Prostate gland (tissue), 2 donors: ENCODE measurements at regions not wholly inside any gene's neighbourhood (a gene's known extent, or its start where the extent isn't known, plus 50 kb on each side); places are given as distances from the start of the nearest gene placed in this dataset.

Source experiments
- DNase-seq: peaks from one replicate; pipeline ENCODE4 v3.0.0-alpha.2; 2019; ENCODE audit warnings: low spot score
- H3K27ac ChIP-seq, 2 donors: fragments of 200-600 bp; sonication (generic); 2 replicates each; pipeline ENCODE4 v1.5.1; 2017 to 2019
- H3K27me3 ChIP-seq: fragments of 200-600 bp; sonication (generic); replicated peaks from 2 replicates; pipeline ENCODE4 v1.5.1; 2019; ENCODE audit not compliant: insufficient read depth
- H3K36me3 ChIP-seq, 2 donors: fragments of 200-600 bp; sonication (generic); 1 replicate in 1 of 2; 2 replicates in 1 of 2; pipeline versions ENCODE4 v1.5.1 to v1.8.1; 2017 to 2019
- H3K4me1 ChIP-seq: fragments of 200-600 bp; sonication (generic); replicated peaks from 2 replicates; pipeline ENCODE4 v1.5.1; 2019
- H3K4me3 ChIP-seq, 2 donors: fragments of 200-600 bp; sonication (generic); 2 replicates each; pipeline ENCODE4 v1.5.1; 2017 to 2019
- H3K9me3 ChIP-seq: fragments of 200-600 bp; sonication (generic); 2 replicates; pipeline ENCODE4 v1.5.1; 2017
- POLR2A ChIP-seq: fragments of 450-650 bp; IDR thresholded peaks from one replicate; pipeline ENCODE4 v1.6.1; 2016; ENCODE audit warnings: antibody characterized with exemption, mild to moderate bottlenecking
- POLR2AphosphoS5 ChIP-seq: sonication (generic); formaldehyde crosslinking; IDR thresholded peaks from one replicate; pipeline ENCODE4 v1.6.1; 2017; ENCODE audit warnings: antibody characterized with exemption
- WGBS: methylation state at CpG from one replicate; pipeline ENCODE4 v1.1.5; 2018; 5-methylcytosine and 5-hydroxymethylcytosine counted together
- intact Hi-C: fragments of 100-400 bp; cut with DNase I; formaldehyde crosslinking; loops from one replicate; pipeline ENCODE4 v1.14.2; 2022
- TF ChIP-seq, protein P1 (sequence below), 4 experiments: fragments of 200-600 bp in 2 of 4; fragments of 450-650 bp in 2 of 4; sonication (generic) in 2 of 4; IDR thresholded peaks; 1 replicate in 3 of 4; 2 replicates in 1 of 4; pipeline ENCODE4 v1.5.1; 2016 to 2019; ENCODE audit warnings: antibody characterized with exemption in 4 of 4, mild to moderate bottlenecking in 2 of 4, moderate library complexity in 2 of 4

DNA sequence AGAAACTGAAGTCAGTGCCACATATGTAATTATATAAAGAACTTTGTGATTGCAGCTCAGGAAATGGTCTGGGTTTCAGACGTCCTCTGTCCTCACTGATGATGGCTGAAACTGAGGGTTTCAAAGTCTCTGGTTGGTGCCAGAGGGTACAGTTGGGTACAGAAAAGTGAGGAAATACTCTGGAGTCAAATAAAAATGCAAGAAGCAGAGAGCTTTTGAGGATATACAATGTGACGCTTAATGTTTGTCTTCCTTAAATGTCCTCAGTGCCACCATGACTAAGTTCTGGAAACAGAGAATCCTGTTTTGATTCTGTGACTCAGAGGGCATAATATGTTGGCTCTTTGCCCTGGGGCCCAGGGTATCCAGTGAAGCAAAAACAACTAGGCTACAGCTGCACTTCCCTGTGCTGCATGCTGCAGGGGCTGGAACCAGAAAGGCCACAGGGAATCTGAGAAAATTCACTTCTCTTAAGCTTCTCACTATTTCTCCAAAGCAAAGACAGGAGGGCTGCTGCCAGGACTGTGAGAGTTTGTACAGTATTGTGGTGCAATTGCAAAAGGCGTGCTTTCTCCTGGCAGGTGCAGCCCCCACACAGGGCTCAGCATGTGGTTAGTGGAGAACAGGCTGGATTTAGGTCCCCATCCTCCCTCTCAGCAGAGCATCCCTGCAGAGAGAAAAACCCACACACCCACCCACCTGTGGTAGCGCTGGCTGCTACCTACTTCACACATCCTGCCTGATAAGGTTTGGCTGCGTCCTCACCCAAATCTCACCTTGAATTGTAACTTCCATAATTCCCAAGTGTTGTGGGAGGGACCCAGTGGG lies 169.5 kb upstream of the SVIL start:
- 74% methylated on average over 5 of the region's 5 CpGs for WGBS
- peak; percentile 70 for DNase-seq
- Histone ChIP-seq H3K4me1 (peaks cover 2% of the 10 kb centered on the region), H3K9me3 (no peaks in the 10 kb centered on the region), H3K4me3 (no peak overlapping the region), H3K27ac (peak overlapping the region; percentile 18 to 47), H3K27me3 (no peaks in the 10 kb centered on the region), H3K36me3 (no peaks in the 10 kb centered on the region)
- intact Hi-C loops: no loop called here
- TF ChIP-seq, protein P1, sequence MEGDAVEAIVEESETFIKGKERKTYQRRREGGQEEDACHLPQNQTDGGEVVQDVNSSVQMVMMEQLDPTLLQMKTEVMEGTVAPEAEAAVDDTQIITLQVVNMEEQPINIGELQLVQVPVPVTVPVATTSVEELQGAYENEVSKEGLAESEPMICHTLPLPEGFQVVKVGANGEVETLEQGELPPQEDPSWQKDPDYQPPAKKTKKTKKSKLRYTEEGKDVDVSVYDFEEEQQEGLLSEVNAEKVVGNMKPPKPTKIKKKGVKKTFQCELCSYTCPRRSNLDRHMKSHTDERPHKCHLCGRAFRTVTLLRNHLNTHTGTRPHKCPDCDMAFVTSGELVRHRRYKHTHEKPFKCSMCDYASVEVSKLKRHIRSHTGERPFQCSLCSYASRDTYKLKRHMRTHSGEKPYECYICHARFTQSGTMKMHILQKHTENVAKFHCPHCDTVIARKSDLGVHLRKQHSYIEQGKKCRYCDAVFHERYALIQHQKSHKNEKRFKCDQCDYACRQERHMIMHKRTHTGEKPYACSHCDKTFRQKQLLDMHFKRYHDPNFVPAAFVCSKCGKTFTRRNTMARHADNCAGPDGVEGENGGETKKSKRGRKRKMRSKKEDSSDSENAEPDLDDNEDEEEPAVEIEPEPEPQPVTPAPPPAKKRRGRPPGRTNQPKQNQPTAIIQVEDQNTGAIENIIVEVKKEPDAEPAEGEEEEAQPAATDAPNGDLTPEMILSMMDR (IDR thresholded peaks at IDR 0.05): no peak
- peak; percentile 57 for TF ChIP-seq POLR2AphosphoS5
- no peak for TF ChIP-seq POLR2A

DNA sequence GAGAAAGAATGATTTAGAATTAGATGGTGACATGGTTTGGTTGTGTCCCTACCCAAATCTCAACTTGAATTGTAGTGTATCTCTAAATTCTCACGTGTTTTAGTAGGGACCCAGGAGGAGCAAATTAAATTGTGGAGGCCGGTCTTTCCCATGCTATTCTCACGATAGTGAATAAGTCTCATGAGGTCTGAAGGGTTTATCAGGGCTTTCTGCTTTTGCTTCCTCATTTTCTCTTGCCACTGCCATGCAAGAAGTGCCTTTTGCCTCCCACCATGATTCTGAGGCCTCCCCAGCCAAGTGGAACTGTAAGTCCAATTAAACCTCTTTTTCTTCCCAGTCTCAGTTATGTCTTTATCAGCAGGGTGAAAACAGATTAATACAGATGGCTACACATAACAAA lies 167.4 kb upstream of the SVIL start:
- Histone ChIP-seq H3K27ac (no peak overlapping the region), H3K4me1 (peaks cover 2% of the 10 kb centered on the region), H3K4me3 (no peak overlapping the region), H3K9me3 (no peaks in the 10 kb centered on the region), H3K36me3 (no peaks in the 10 kb centered on the region), H3K27me3 (no peaks in the 10 kb centered on the region)
- WGBS: 95% methylated on average over 3 of the region's 3 CpGs
- intact Hi-C loops: no loop called here
- TF ChIP-seq POLR2A (no peak), POLR2AphosphoS5 (no peak)
- TF ChIP-seq, protein P1 (IDR thresholded peaks at IDR 0.05): no peak
- DNase-seq: no peak

DNA sequence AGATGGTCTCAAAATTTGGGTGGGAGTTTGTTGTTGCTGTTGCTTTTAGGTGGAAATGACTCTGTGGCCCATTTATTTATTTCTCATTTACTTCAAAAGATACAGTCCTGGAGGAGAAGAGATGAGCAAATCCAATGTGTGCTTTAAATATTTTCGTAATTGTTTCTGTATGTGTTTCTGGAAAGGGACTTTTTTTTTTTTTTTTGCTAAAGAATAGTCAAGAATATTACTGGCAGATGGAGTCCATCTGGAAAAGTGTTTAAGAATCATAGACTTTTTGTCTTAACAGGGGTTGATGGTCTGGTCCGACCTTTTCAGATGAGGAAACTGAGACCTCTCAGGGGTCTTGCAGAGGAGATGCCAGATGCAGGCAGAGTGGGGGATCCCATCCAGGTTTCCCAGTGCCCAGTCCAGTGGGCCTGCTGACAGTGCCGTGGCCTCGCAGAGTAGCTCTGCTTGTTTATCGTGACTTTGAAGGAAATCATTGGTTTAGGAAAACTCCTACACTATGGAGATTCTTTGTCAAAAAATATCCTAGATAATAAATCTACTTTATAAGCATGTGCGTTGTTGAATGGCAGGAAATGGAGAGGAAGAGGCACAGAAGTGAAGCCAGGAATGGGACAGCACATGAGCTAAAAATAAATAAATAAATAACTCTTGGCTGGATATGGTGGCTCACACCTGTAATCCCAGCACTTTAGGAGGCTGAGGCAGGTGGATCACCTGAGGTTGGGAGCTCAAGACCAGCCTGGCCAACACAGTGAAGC lies 164.3 kb upstream of the SVIL start:
- TF ChIP-seq POLR2A: no peak
- TF ChIP-seq, protein P1 (IDR thresholded peaks at IDR 0.05): no peak
- TF ChIP-seq POLR2AphosphoS5: no peak
- Histone ChIP-seq H3K4me1 (peaks cover 2% of the 10 kb centered on the region), H3K27me3 (no peaks in the 10 kb centered on the region), H3K4me3 (no peak overlapping the region), H3K36me3 (no peaks in the 10 kb centered on the region), H3K27ac (no peak overlapping the region), H3K9me3 (no peaks in the 10 kb centered on the region)
- WGBS: 87% methylated on average over 6 of the region's 6 CpGs
- intact Hi-C loops: no loop called here
- DNase-seq: no peak

DNA sequence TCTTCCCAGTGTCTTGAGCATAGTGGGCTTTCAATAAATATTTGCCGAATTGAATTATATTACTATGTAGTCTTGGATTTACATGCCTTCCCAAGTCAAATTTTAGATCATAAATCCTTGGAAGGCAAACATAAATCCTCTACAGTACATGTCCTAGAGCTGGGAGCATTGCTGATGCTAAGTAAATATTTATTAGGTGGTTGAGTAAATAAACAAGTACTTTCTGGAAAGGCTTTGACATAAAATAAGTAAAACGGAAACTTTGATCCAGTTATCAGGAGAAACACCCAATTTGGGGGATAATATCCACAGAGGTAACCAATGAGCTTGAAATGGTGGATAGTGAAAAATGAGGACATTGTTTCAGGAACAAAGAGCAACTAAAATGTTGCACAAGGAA lies 162.8 kb upstream of the SVIL start:
- peak overlapping the region; percentile 74 to 82 for H3K27ac ChIP-seq
- H3K4me3 ChIP-seq: no peak overlapping the region
- DNase-seq: no peak
- no peaks in the 10 kb centered on the region for H3K36me3 ChIP-seq
- TF ChIP-seq POLR2AphosphoS5: no peak
- TF ChIP-seq POLR2A: no peak
- TF ChIP-seq, protein P1 (IDR thresholded peaks at IDR 0.05): no peak
- 33% methylated on average over 2 of the region's 2 CpGs for WGBS
- intact Hi-C loops: no loop called here
- H3K9me3 ChIP-seq: no peaks in the 10 kb centered on the region
- H3K27me3 ChIP-seq: no peaks in the 10 kb centered on the region
- H3K4me1 ChIP-seq: no peaks in the 10 kb centered on the region
